CD14-positive monocyte (primary cell): ENCODE measurements at regions not wholly inside any gene's neighbourhood (a gene's known extent, or its start where the extent isn't known, plus 50 kb on each side); places are given as distances from the start of the nearest gene placed in this dataset.

Source experiments
- DNase-seq, 3 donors: peaks; one replicate each; pipeline ENCODE4 v3.0.0-alpha.2; 2011 to 2022
- H2AFZ ChIP-seq: 2 replicates; pipeline ENCODE4 v1.6.0; 2012; ENCODE audit warnings: mild to moderate bottlenecking, low read depth, low read length, inconsistent platforms; ENCODE audit not compliant: insufficient read depth, poor library complexity, severe bottlenecking
- H3K27ac ChIP-seq, 2 donors: 1 replicate in 1 of 2; 2 replicates in 1 of 2; pipeline ENCODE4 v1.5.1; 2012 to 2013; ENCODE audit warnings: low read length in 2 of 2, control low read depth in 1 of 2, inconsistent platforms in 1 of 2, low read depth in 1 of 2, mild to moderate bottlenecking in 1 of 2
- H3K27me3 ChIP-seq, 2 donors: one replicate each; pipeline versions ENCODE4 v1.6.0 to v1.6.1; 2011 to 2013; ENCODE audit warnings: low read length in 2 of 2; ENCODE audit not compliant: control insufficient read depth in 2 of 2, insufficient read depth in 2 of 2
- H3K36me3 ChIP-seq, 2 donors: replicated peaks in 1 of 2; 1 replicate in 1 of 2; 2 replicates in 1 of 2; pipeline versions ENCODE4 v1.5.1 to v1.6.1; 2012 to 2013; ENCODE audit warnings: low read length in 2 of 2, control low read depth in 1 of 2, inconsistent platforms in 1 of 2, mild to moderate bottlenecking in 1 of 2; ENCODE audit not compliant: insufficient read depth in 2 of 2, control insufficient read depth in 1 of 2
- H3K4me1 ChIP-seq, 2 donors: 1 replicate in 1 of 2; 2 replicates in 1 of 2; pipeline versions ENCODE4 v1.5.1 to v1.6.1; 2012 to 2013; ENCODE audit warnings: low read length in 2 of 2, control low read depth in 1 of 2, inconsistent platforms in 1 of 2, mild to moderate bottlenecking in 1 of 2, moderate library complexity in 1 of 2; ENCODE audit not compliant: insufficient read depth in 2 of 2, control insufficient read depth in 1 of 2
- H3K4me2 ChIP-seq: replicated peaks from 2 replicates; pipeline ENCODE3; 2012; ENCODE audit warnings: low read length, moderate library complexity, mild to moderate bottlenecking; ENCODE audit not compliant: poor library complexity, severe bottlenecking; ENCODE audit errors: extremely low read depth
- H3K4me3 ChIP-seq, 3 experiments: fragments of 200-600 bp in 1 of 3; sonication (generic) in 1 of 3; replicated peaks in 1 of 3; 1 replicate in 2 of 3; 2 replicates in 1 of 3; pipeline ENCODE4 v1.5.1; 2011 to 2013; ENCODE audit warnings: low read length in 3 of 3, mild to moderate bottlenecking in 3 of 3, control low read depth in 2 of 3, low read depth in 2 of 3, inconsistent platforms in 1 of 3, moderate library complexity in 1 of 3
- H3K79me2 ChIP-seq: 2 replicates; pipeline ENCODE4 v1.6.0; 2012; ENCODE audit warnings: mild to moderate bottlenecking, control low read depth, inconsistent platforms, low read length, moderate library complexity; ENCODE audit not compliant: insufficient read depth
- H3K9ac ChIP-seq: 2 replicates; pipeline ENCODE4 v1.6.0; 2017; ENCODE audit warnings: low read length, mild to moderate bottlenecking; ENCODE audit not compliant: insufficient read depth, poor library complexity, severe bottlenecking
- H3K9me3 ChIP-seq, 2 donors: replicated peaks in 1 of 2; 1 replicate in 1 of 2; 2 replicates in 1 of 2; pipeline versions ENCODE4 v1.5.1 to v1.6.1; 2012 to 2013; ENCODE audit warnings: low read length in 2 of 2, control low read depth in 1 of 2; ENCODE audit not compliant: control insufficient read depth in 1 of 2, insufficient read depth in 1 of 2
- H4K20me1 ChIP-seq: 2 replicates; pipeline ENCODE4 v1.6.0; 2012; ENCODE audit warnings: mild to moderate bottlenecking, low read length, control low read depth, moderate library complexity; ENCODE audit not compliant: insufficient read depth
- H3K27ac Mint-ChIP-seq, 7 donors: one replicate each; pipeline ENCODE4 v1.8.0; 2020; ENCODE audit warnings: mild to moderate bottlenecking in 7 of 7, mixed read lengths in 7 of 7, moderate library complexity in 6 of 7, inconsistent platforms in 2 of 7
- H3K27me3 Mint-ChIP-seq, 3 donors: one replicate each; pipeline ENCODE4 v1.8.0; 2021 to 2022; ENCODE audit warnings: low read depth in 3 of 3, mild to moderate bottlenecking in 3 of 3, mixed read lengths in 3 of 3, moderate library complexity in 3 of 3, inconsistent platforms in 1 of 3
- H3K36me3 Mint-ChIP-seq, 2 donors: one replicate each; pipeline ENCODE4 v1.8.0; 2020; ENCODE audit warnings: mixed read lengths in 2 of 2, inconsistent platforms in 1 of 2, mild to moderate bottlenecking in 1 of 2
- H3K4me1 Mint-ChIP-seq: one replicate; pipeline ENCODE4 v1.8.0; 2020; ENCODE audit warnings: mild to moderate bottlenecking, mixed read lengths
- H3K4me3 Mint-ChIP-seq, 2 donors: one replicate each; pipeline ENCODE4 v1.8.0; 2020; ENCODE audit warnings: mild to moderate bottlenecking in 2 of 2, mixed read lengths in 2 of 2, moderate library complexity in 1 of 2
- H3K9me3 Mint-ChIP-seq, 7 donors: one replicate each; pipeline ENCODE4 v1.8.0; 2020 to 2022; ENCODE audit warnings: mixed read lengths in 7 of 7, mild to moderate bottlenecking in 6 of 7, moderate library complexity in 6 of 7, inconsistent platforms in 2 of 7
- CTCF ChIP-seq: fragments of 200-600 bp; IDR thresholded peaks from one replicate; pipeline ENCODE4 v1.8.0; 2022; ENCODE audit warnings: antibody characterized with exemption, mild to moderate bottlenecking
- WGBS: methylation state at CpG from one replicate; pipeline ENCODE4 v1.1.5; 2013; ENCODE audit warnings: missing lambda C conversion rate; ENCODE audit not compliant: insufficient coverage; 5-methylcytosine and 5-hydroxymethylcytosine counted together
- intact Hi-C, 2 donors: fragments of 100-400 bp; cut with micrococcal nuclease; formaldehyde crosslinking; loops; one replicate each; pipeline versions ENCODE4 v1.15.0 to v1.15.1; 2023

GRCh38 chr6:22706651-22707050 is 137.3 kb downstream of the HDGFL1 start:
- no peak overlapping the region for H3K27ac ChIP-seq
- H2AFZ ChIP-seq = no peak overlapping the region
- H3K9me3 ChIP-seq = no peaks in the 10 kb centered on the region
- DNase-seq = no peak
- Mint-ChIP-seq H3K4me3 (no peak overlapping the region), H3K27me3 (no peaks in the 10 kb centered on the region), H3K4me1 (no peaks in the 10 kb centered on the region), H3K36me3 (no peaks in the 10 kb centered on the region), H3K27ac (no peak overlapping the region), H3K9me3 (peaks cover 0 to 2% (median 0%) of the 10 kb centered on the region in 7 donors)
- intact Hi-C loops = no loop called here
- no peaks in the 10 kb centered on the region for H3K4me1 ChIP-seq
- H3K27me3 ChIP-seq = no peaks in the 10 kb centered on the region
- H3K4me2 ChIP-seq = no peak overlapping the region
- H3K9ac ChIP-seq = no peak overlapping the region
- no peaks in the 10 kb centered on the region for H3K36me3 ChIP-seq
- no peak overlapping the region for H3K4me3 ChIP-seq
- H3K79me2 ChIP-seq = no peaks in the 10 kb centered on the region
- WGBS = 44% methylated on average over 1 of the region's 5 CpGs
- TF ChIP-seq CTCF = no peak
- H4K20me1 ChIP-seq = no peaks in the 10 kb centered on the region

- Histone ChIP-seq H3K27me3 (no peaks in the 10 kb centered on the region), H3K79me2 (no peaks in the 10 kb centered on the region), H3K36me3 (no peaks in the 10 kb centered on the region), H3K4me3 (no peak overlapping the region), H3K27ac (no peak overlapping the region), H3K4me2 (no peak overlapping the region), H3K4me1 (no peaks in the 10 kb centered on the region), H3K9ac (no peak overlapping the region), H4K20me1 (no peaks in the 10 kb centered on the region), H2AFZ (no peak overlapping the region), H3K9me3 (no peaks in the 10 kb centered on the region)
- WGBS = 100% methylated on average over 2 of the region's 2 CpGs
- H3K36me3 Mint-ChIP-seq = no peaks in the 10 kb centered on the region
- H3K4me3 Mint-ChIP-seq = no peak overlapping the region
- no peak overlapping the region for H3K27ac Mint-ChIP-seq
- H3K9me3 Mint-ChIP-seq = peaks cover 0 to 2% (median 0%) of the 10 kb centered on the region in 7 donors
- H3K27me3 Mint-ChIP-seq = no peaks in the 10 kb centered on the region
- no peak for TF ChIP-seq CTCF
- no peaks in the 10 kb centered on the region for H3K4me1 Mint-ChIP-seq
- DNase-seq = no peak
- intact Hi-C loops = no loop called here
These were observed 139.1 kb downstream of the HDGFL1 start for GRCh38 chr6:22708469-22708868.
